ENCODE measurements at regions not wholly inside any gene's neighbourhood (a gene's known extent, or its start where the extent isn't known, plus 50 kb on each side); places are given as distances from the start of the nearest gene placed in this dataset.

DNA sequence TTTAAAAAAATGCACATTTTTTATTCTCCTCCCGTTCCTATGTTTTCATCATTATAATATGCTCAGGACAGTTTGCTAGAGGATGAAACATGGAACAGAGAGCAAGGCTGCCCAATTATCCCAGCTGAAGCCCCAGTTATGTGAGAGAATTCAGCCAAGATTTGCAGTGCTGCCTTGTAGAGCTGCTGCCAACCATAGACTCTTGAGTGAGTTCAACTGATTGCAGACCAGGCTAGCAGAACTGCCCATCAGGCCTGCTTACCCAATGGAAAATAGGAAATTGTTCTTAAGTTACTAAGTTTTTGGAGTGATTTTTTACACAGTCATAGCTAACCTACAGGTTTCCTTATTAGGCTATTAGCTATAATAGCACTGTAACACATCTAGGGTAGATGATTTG lies 128.7 kb upstream of the VGLL2 start:
- TF ChIP-seq EZH2 (IDR thresholded peaks at IDR 0.05; ENCODE audit: low read depth) = no peak
- TF ChIP-seq, protein P1, sequence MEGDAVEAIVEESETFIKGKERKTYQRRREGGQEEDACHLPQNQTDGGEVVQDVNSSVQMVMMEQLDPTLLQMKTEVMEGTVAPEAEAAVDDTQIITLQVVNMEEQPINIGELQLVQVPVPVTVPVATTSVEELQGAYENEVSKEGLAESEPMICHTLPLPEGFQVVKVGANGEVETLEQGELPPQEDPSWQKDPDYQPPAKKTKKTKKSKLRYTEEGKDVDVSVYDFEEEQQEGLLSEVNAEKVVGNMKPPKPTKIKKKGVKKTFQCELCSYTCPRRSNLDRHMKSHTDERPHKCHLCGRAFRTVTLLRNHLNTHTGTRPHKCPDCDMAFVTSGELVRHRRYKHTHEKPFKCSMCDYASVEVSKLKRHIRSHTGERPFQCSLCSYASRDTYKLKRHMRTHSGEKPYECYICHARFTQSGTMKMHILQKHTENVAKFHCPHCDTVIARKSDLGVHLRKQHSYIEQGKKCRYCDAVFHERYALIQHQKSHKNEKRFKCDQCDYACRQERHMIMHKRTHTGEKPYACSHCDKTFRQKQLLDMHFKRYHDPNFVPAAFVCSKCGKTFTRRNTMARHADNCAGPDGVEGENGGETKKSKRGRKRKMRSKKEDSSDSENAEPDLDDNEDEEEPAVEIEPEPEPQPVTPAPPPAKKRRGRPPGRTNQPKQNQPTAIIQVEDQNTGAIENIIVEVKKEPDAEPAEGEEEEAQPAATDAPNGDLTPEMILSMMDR (conservative IDR thresholded peaks at IDR 0.05) = no peak
